H9 (cell line): ENCODE measurements at regions not wholly inside any gene's neighbourhood (a gene's known extent, or its start where the extent isn't known, plus 50 kb on each side); places are given as distances from the start of the nearest gene placed in this dataset.

ENCODE experiments used
- DNase-seq: peaks from one replicate; pipeline ENCODE4 v3.0.0-alpha.2; 2017
- H2AFZ ChIP-seq: one replicate; pipeline ENCODE4 v1.6.1; 2013; ENCODE audit warnings: mild to moderate bottlenecking, low read length, control low read depth, moderate library complexity
- H2AK5ac ChIP-seq: 2 replicates; pipeline ENCODE4 v1.6.1; 2013; ENCODE audit warnings: low read length, control low read depth, mixed read lengths; ENCODE audit not compliant: insufficient read length
- H2BK120ac ChIP-seq: one replicate; pipeline ENCODE4 v1.6.1; 2013; ENCODE audit warnings: low read depth, mild to moderate bottlenecking, low read length, control low read depth, inconsistent platforms; ENCODE audit not compliant: poor library complexity, severe bottlenecking
- H2BK12ac ChIP-seq: 2 replicates; pipeline ENCODE4 v1.6.1; 2013; ENCODE audit warnings: low read length, control low read depth, mixed read lengths, low read depth; ENCODE audit not compliant: insufficient read length
- H2BK15ac ChIP-seq: 2 replicates; pipeline ENCODE4 v1.6.1; 2013; ENCODE audit warnings: low read depth, low read length, control low read depth
- H2BK20ac ChIP-seq: one replicate; pipeline ENCODE4 v1.6.1; 2013; ENCODE audit warnings: low read depth, mild to moderate bottlenecking, low read length, control low read depth, inconsistent platforms; ENCODE audit not compliant: poor library complexity, severe bottlenecking
- H2BK5ac ChIP-seq: 2 replicates; pipeline ENCODE4 v1.6.1; 2013; ENCODE audit warnings: low read length, control low read depth, mixed read lengths; ENCODE audit not compliant: insufficient read length
- H3K14ac ChIP-seq: 2 replicates; pipeline ENCODE4 v1.6.1; 2013; ENCODE audit warnings: low read length, control low read depth; ENCODE audit not compliant: insufficient read depth
- H3K18ac ChIP-seq: 2 replicates; pipeline ENCODE4 v1.6.1; 2013; ENCODE audit warnings: low read depth, mild to moderate bottlenecking, mixed read lengths, low read length, control low read depth; ENCODE audit not compliant: insufficient read length
- H3K23ac ChIP-seq: 2 replicates; pipeline ENCODE4 v1.6.1; 2013; ENCODE audit warnings: low read length, control low read depth, mixed read lengths, low read depth; ENCODE audit not compliant: insufficient read length
- H3K23me2 ChIP-seq: 2 replicates; pipeline ENCODE4 v1.6.1; 2013; ENCODE audit warnings: low read depth, mild to moderate bottlenecking, mixed read lengths, low read length, control low read depth; ENCODE audit not compliant: insufficient read length, poor library complexity, severe bottlenecking
- H3K27ac ChIP-seq: 2 replicates; pipeline ENCODE4 v1.5.1; 2013; ENCODE audit warnings: low read length, control low read depth, mixed read lengths, low read depth; ENCODE audit not compliant: insufficient read length
- H3K27me3 ChIP-seq: 2 replicates; pipeline ENCODE4 v1.6.1; 2013; ENCODE audit warnings: low read length, control low read depth, inconsistent platforms; ENCODE audit not compliant: insufficient read depth
- H3K4ac ChIP-seq: 2 replicates; pipeline ENCODE4 v1.6.1; 2013; ENCODE audit warnings: low read depth, mild to moderate bottlenecking, control low read depth, inconsistent platforms, low read length, moderate library complexity
- H3K4me1 ChIP-seq: 2 replicates; pipeline ENCODE4 v1.6.1; 2013; ENCODE audit warnings: low read length, control low read depth, inconsistent platforms; ENCODE audit not compliant: insufficient read depth
- H3K4me2 ChIP-seq: 2 replicates; pipeline ENCODE4 v1.6.1; 2013; ENCODE audit warnings: low read length, control low read depth, mixed read lengths; ENCODE audit not compliant: insufficient read length, insufficient read depth
- H3K56ac ChIP-seq: 2 replicates; pipeline ENCODE4 v1.6.1; 2013; ENCODE audit warnings: low read depth, mild to moderate bottlenecking, mixed read lengths, low read length, control low read depth; ENCODE audit not compliant: insufficient read length
- H3K79me1 ChIP-seq: 2 replicates; pipeline ENCODE4 v1.6.1; 2013; ENCODE audit warnings: low read depth, mild to moderate bottlenecking, moderate library complexity, low read length, control low read depth, inconsistent platforms; ENCODE audit not compliant: insufficient read depth, poor library complexity, severe bottlenecking
- H3K79me2 ChIP-seq: 2 replicates; pipeline ENCODE4 v1.6.1; 2013; ENCODE audit warnings: low read length, control low read depth, inconsistent platforms; ENCODE audit not compliant: insufficient read depth
- H3K9ac ChIP-seq: 2 replicates; pipeline ENCODE4 v1.6.1; 2013; ENCODE audit warnings: low read length, control low read depth, mixed read lengths; ENCODE audit not compliant: insufficient read length; ENCODE audit errors: extremely low read depth
- H3K9me3 ChIP-seq: one replicate; pipeline ENCODE4 v1.6.1; 2013; ENCODE audit warnings: low read depth, low read length, inconsistent platforms; ENCODE audit not compliant: control insufficient read depth
- H3T11ph ChIP-seq: one replicate; pipeline ENCODE4 v1.6.1; 2013; ENCODE audit warnings: mild to moderate bottlenecking, low read length, control low read depth, inconsistent platforms
- H4K20me1 ChIP-seq: one replicate; pipeline ENCODE4 v1.6.1; 2013; ENCODE audit not compliant: control insufficient read depth, insufficient read length, insufficient read depth
- H4K5ac ChIP-seq: 2 replicates; pipeline ENCODE4 v1.6.1; 2013; ENCODE audit warnings: low read depth, mild to moderate bottlenecking, mixed read lengths, low read length, control low read depth; ENCODE audit not compliant: insufficient read length
- H4K8ac ChIP-seq: replicated peaks from 2 replicates; pipeline ENCODE4 v1.6.1; 2013; ENCODE audit warnings: low read length, control low read depth, mixed read lengths, low read depth; ENCODE audit not compliant: insufficient read length
- H4K91ac ChIP-seq: 2 replicates; pipeline ENCODE4 v1.6.1; 2013; ENCODE audit warnings: low read depth, mild to moderate bottlenecking, moderate library complexity, mixed read lengths, low read length, control low read depth; ENCODE audit not compliant: insufficient read length
- H3K27ac Mint-ChIP-seq, 3 experiments: 2 replicates in 2 of 3; 3 replicates in 1 of 3; pipeline ENCODE4 v1.8.0; 2020 to 2021; ENCODE audit warnings: mixed read lengths in 3 of 3, mild to moderate bottlenecking in 1 of 3, moderate library complexity in 1 of 3
- H3K27me3 Mint-ChIP-seq: 2 replicates; pipeline ENCODE4 v1.8.0; 2021; ENCODE audit warnings: low read depth, mild to moderate bottlenecking, moderate library complexity, mixed read lengths
- H3K36me3 Mint-ChIP-seq, 3 experiments: 2 replicates in 2 of 3; 3 replicates in 1 of 3; pipeline ENCODE4 v1.8.0; 2020 to 2021; ENCODE audit warnings: low read depth in 3 of 3, mixed read lengths in 3 of 3; ENCODE audit not compliant: insufficient read depth in 1 of 3
- H3K4me1 Mint-ChIP-seq, 2 experiments: 2 replicates each; pipeline ENCODE4 v1.8.0; 2020; ENCODE audit warnings: mixed read lengths in 2 of 2
- H3K4me3 Mint-ChIP-seq, 2 experiments: 2 replicates in 1 of 2; 3 replicates in 1 of 2; pipeline ENCODE4 v1.8.0; 2020 to 2021; ENCODE audit warnings: mild to moderate bottlenecking in 2 of 2, mixed read lengths in 2 of 2, moderate library complexity in 1 of 2
- H3K9me3 Mint-ChIP-seq, 2 experiments: 2 replicates in 1 of 2; 3 replicates in 1 of 2; pipeline ENCODE4 v1.8.0; 2020; ENCODE audit warnings: mild to moderate bottlenecking in 2 of 2, mixed read lengths in 2 of 2, moderate library complexity in 1 of 2
- WGBS: extraction: QIAGEN DNeasy Blood & Tissue Kit; methylation state at CpG from one replicate; pipeline ENCODE4 v1.1.7; 2013; ENCODE audit warnings: missing lambda C conversion rate, low lambda C conversion rate, mixed read lengths; ENCODE audit not compliant: insufficient read length; ENCODE audit errors: extremely low coverage; 5-methylcytosine and 5-hydroxymethylcytosine counted together
- TF ChIP-seq, protein P1 (sequence below): fragments of 200-600 bp; sonication (generic); conservative IDR thresholded peaks from 3 replicates; pipeline ENCODE4 v1.8.0; 2021; ENCODE audit warnings: antibody characterized with exemption, mild to moderate bottlenecking

DNA sequence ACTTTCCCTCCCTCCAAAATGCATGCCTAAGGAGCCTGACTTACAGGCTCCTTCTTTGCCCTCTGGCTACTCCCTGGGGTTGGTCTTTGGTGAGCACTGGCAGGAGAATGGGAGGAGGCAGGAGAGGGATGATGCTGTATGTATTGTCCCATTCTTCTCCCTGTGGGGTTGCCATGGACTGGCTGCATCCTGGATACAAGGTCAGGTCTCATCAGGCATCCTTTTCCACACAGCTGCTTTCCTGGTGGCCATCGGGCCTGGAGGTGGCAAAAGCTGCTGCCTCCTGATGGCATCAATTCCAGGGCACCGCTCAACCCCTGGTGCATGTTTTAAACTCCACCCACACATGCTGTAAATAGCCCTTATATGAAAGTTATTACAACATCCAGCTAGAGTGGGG lies 257.2 kb downstream of the ETS1 start:
- H3K4me1 ChIP-seq, result no peaks in the 10 kb centered on the region
- no peak overlapping the region for H2BK120ac ChIP-seq
- H3K79me1 ChIP-seq, result no peaks in the 10 kb centered on the region
- H2BK20ac ChIP-seq, result no peak overlapping the region
- no peak overlapping the region for H3K4ac ChIP-seq
- H2BK12ac ChIP-seq, result no peak overlapping the region
- H4K91ac ChIP-seq, result no peak overlapping the region
- no peak overlapping the region for H4K8ac ChIP-seq
- H2AK5ac ChIP-seq, result no peak overlapping the region
- TF ChIP-seq, protein P1, sequence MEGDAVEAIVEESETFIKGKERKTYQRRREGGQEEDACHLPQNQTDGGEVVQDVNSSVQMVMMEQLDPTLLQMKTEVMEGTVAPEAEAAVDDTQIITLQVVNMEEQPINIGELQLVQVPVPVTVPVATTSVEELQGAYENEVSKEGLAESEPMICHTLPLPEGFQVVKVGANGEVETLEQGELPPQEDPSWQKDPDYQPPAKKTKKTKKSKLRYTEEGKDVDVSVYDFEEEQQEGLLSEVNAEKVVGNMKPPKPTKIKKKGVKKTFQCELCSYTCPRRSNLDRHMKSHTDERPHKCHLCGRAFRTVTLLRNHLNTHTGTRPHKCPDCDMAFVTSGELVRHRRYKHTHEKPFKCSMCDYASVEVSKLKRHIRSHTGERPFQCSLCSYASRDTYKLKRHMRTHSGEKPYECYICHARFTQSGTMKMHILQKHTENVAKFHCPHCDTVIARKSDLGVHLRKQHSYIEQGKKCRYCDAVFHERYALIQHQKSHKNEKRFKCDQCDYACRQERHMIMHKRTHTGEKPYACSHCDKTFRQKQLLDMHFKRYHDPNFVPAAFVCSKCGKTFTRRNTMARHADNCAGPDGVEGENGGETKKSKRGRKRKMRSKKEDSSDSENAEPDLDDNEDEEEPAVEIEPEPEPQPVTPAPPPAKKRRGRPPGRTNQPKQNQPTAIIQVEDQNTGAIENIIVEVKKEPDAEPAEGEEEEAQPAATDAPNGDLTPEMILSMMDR, result no peak
- no peak overlapping the region for H2BK15ac ChIP-seq
- H3K4me2 ChIP-seq, result no peak overlapping the region
- no peaks in the 10 kb centered on the region for H3K9me3 ChIP-seq
- H3K27me3 Mint-ChIP-seq, result peaks cover 2% of the 10 kb centered on the region; the same call in 1 of the 2 replicates
- no peak overlapping the region for H3K56ac ChIP-seq
- no peak overlapping the region for H2AFZ ChIP-seq
- no peaks in the 10 kb centered on the region for H3K9me3 Mint-ChIP-seq
- H3K9ac ChIP-seq, result no peak overlapping the region
- H3T11ph ChIP-seq, result no peak overlapping the region
- no peak overlapping the region for H4K5ac ChIP-seq
- H3K27ac ChIP-seq, result no peak overlapping the region
- H3K4me3 Mint-ChIP-seq, result no peak overlapping the region
- no peak overlapping the region for H3K18ac ChIP-seq
- no peaks in the 10 kb centered on the region for H3K23me2 ChIP-seq
- WGBS, result no CpG with 5 or more reads among the region's 2 CpGs
- no peaks in the 10 kb centered on the region for H3K79me2 ChIP-seq
- no peak overlapping the region for H3K23ac ChIP-seq
- H3K14ac ChIP-seq, result no peak overlapping the region
- no peak overlapping the region for H2BK5ac ChIP-seq
- peaks cover 0 to 11% of the 10 kb centered on the region in 2 experiments; a peak in 3 of 4 replicates for H3K4me1 Mint-ChIP-seq
- DNase-seq, result no peak
- H3K36me3 Mint-ChIP-seq, result no peaks in the 10 kb centered on the region
- no peak overlapping the region for H3K27ac Mint-ChIP-seq
- no peaks in the 10 kb centered on the region for H4K20me1 ChIP-seq
- no peaks in the 10 kb centered on the region for H3K27me3 ChIP-seq
